Adrenal gland (tissue), 5 donors: ENCODE measurements at regions not wholly inside any gene's neighbourhood (a gene's known extent, or its start where the extent isn't known, plus 50 kb on each side); places are given as distances from the start of the nearest gene placed in this dataset.
"Not testable (repeated sequence)": the region's sequence is repeated elsewhere in the genome, so short reads cannot be mapped to it uniquely, and the experiment has no call there.

ENCODE experiments used
- CTCF ChIP-seq, 6 experiments: fragments of 450-650 bp in 4 of 6; fragments of 200-600 bp in 2 of 6; sonication (generic) in 1 of 6; IDR thresholded peaks; 1 replicate in 5 of 6; 2 replicates in 1 of 6; pipeline versions ENCODE4 v1.5.1 to v1.8.0; 2016 to 2021; ENCODE audit warnings: antibody characterized with exemption in 6 of 6, mild to moderate bottlenecking in 2 of 6, moderate library complexity in 1 of 6
- POLR2A ChIP-seq, 2 donors: fragments of 450-650 bp; IDR thresholded peaks; one replicate each; pipeline ENCODE4 v1.6.1; 2017; ENCODE audit warnings: antibody characterized with exemption in 2 of 2, mild to moderate bottlenecking in 2 of 2, moderate library complexity in 1 of 2
- donor health status: DM: no; HTN: no; CAD: no.

DNA sequence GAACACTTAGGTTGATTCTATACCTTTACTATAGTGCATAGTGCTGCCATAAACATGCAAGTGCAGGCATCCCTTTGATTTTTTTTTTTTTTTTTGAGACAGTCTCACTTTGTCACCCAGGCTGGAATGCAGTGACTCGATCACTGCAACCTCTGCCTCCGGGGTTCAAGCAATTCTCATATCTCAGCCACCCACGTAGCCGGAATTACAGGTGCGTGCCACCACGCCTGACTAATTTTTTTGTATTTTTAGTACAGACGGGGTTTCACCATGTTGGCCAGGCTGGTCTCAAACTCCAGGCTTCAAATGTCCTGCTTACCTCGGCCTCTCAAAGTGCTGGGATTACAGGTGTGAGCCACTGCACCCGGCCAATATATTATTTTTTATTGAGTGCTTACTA is 140.0 kb upstream of the OLIG3 start:
- not testable (repeated sequence) for TF ChIP-seq CTCF, POLR2A (IDR thresholded peaks at IDR 0.05)
